Muscle of leg (tissue), 3 donors: ENCODE measurements at regions not wholly inside any gene's neighbourhood (a gene's known extent, or its start where the extent isn't known, plus 50 kb on each side); places are given as distances from the start of the nearest gene placed in this dataset.

Experiments
- DNase-seq: peaks from one replicate; pipeline ENCODE4 v3.0.0; 2013
- H3K27ac ChIP-seq: one replicate; pipeline ENCODE4 v1.5.1; 2013; ENCODE audit warnings: mild to moderate bottlenecking, low read length, control low read depth
- H3K27me3 ChIP-seq: one replicate; pipeline ENCODE4 v1.6.1; 2013; ENCODE audit warnings: low read length; ENCODE audit not compliant: control insufficient read depth, insufficient read depth
- H3K36me3 ChIP-seq: one replicate; pipeline ENCODE4 v1.6.1; 2013; ENCODE audit warnings: low read length; ENCODE audit not compliant: control insufficient read depth, insufficient read depth
- H3K4me1 ChIP-seq: one replicate; pipeline ENCODE4 v1.6.1; 2013; ENCODE audit warnings: low read length; ENCODE audit not compliant: control insufficient read depth, insufficient read depth
- H3K4me3 ChIP-seq: one replicate; pipeline ENCODE4 v1.5.1; 2013; ENCODE audit warnings: low read length, control low read depth
- H3K9me3 ChIP-seq: replicated peaks from 2 replicates; pipeline ENCODE4 v1.6.1; 2013; ENCODE audit warnings: low read depth, low read length; ENCODE audit not compliant: control insufficient read depth
- WGBS: methylation state at CpG from one replicate; pipeline ENCODE4 v1.1.5; 2013; ENCODE audit warnings: missing lambda C conversion rate; ENCODE audit not compliant: insufficient coverage; 5-methylcytosine and 5-hydroxymethylcytosine counted together

DNA sequence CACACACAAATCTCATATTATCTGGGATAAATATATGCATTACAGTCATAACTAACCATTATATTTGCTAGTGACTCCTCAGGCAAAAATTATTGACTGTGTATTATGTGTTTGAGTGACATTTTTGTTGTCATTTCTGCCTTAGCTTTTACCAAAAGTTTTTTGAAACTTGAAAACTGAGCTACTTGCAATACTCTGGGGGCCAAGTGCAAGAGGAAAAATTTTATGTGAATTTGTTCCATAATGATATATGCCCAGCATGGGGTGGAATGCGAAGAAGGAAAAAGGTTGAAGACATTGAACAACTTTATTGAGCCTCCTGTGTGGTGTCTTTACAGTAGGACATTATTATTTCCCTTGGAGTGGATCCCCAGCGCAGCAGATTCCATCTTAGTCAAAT, 176.8 kb upstream of the FERD3L start:
- no peak overlapping the region for H3K27ac ChIP-seq
- no peaks in the 10 kb centered on the region for H3K36me3 ChIP-seq
- H3K27me3 ChIP-seq = no peaks in the 10 kb centered on the region
- DNase-seq = peak; percentile 44
- H3K4me3 ChIP-seq = no peak overlapping the region
- no CpG with 5 or more reads among the region's 2 CpGs for WGBS
- H3K4me1 ChIP-seq = no peaks in the 10 kb centered on the region
- no peaks in the 10 kb centered on the region for H3K9me3 ChIP-seq

DNA sequence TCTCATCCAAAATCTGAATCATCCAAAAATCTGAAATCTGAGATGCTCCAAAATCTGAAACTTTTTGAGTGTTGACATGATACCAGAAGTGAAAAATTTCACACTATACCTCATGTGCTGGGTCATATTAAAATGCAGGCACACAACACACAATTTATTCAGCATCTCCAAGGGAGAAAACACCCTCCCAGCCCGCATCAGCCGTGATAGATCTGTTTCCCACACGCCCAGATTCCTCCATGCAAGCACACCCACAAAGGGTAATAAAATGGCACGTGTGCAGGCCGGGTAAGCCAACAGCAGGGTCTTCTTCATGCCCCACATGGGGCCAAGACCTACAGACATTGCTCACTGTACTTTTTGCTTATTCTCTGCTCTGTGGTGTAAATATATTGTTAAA, 173.1 kb upstream of the FERD3L start:
- 82% methylated on average over 3 of the region's 5 CpGs for WGBS
- H3K9me3 ChIP-seq = no peaks in the 10 kb centered on the region
- no peaks in the 10 kb centered on the region for H3K27me3 ChIP-seq
- no peak overlapping the region for H3K27ac ChIP-seq
- no peak for DNase-seq
- H3K4me1 ChIP-seq = no peaks in the 10 kb centered on the region
- H3K36me3 ChIP-seq = no peaks in the 10 kb centered on the region
- no peak overlapping the region for H3K4me3 ChIP-seq

DNA sequence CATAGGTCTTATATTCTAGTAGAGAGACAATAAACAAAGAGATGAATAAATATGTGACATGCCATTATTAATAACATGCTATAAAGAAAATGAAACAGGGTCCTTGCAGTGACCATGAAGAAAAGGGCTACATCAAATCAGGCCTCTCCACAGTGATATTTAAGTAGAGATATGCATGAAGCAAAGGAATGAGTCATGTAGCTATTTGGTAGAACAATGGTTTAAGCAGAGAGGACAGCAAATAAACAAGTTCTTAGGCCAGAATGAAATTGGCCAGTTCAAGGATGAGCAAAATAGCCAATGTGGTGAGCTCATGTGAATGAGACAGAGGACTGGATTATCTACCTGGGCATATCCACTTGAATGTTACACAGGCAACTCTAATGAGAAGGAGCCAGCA, 172.2 kb upstream of the FERD3L start:
- Histone ChIP-seq H3K27me3 (no peaks in the 10 kb centered on the region), H3K9me3 (no peaks in the 10 kb centered on the region), H3K36me3 (no peaks in the 10 kb centered on the region), H3K4me3 (no peak overlapping the region), H3K27ac (no peak overlapping the region), H3K4me1 (no peaks in the 10 kb centered on the region)
- no peak for DNase-seq

DNA sequence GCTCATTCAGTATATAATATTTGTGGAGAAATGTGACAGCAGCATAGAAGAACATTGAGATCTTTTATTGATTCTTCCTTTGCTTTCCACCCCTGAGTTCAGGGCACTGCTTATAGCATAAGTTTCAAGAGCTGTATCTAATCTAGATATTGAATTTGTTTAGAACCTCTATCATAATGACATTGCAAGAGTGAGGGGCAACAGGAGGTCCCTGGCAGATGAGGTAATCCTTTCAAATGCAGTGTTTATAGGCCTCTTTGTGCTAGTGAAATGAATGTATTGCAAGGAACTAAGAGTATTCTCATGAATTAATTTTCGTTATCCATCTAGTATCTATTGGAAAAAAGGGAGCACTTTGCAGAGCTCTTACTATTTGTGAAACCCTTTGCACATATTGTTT, 167.2 kb upstream of the FERD3L start:
- DNase-seq = no peak
- Histone ChIP-seq H3K36me3 (no peaks in the 10 kb centered on the region), H3K4me3 (no peak overlapping the region), H3K27ac (no peak overlapping the region), H3K4me1 (no peaks in the 10 kb centered on the region), H3K27me3 (no peaks in the 10 kb centered on the region), H3K9me3 (no peaks in the 10 kb centered on the region)
- no CpG with 5 or more reads among the region's 1 CpG for WGBS

DNA sequence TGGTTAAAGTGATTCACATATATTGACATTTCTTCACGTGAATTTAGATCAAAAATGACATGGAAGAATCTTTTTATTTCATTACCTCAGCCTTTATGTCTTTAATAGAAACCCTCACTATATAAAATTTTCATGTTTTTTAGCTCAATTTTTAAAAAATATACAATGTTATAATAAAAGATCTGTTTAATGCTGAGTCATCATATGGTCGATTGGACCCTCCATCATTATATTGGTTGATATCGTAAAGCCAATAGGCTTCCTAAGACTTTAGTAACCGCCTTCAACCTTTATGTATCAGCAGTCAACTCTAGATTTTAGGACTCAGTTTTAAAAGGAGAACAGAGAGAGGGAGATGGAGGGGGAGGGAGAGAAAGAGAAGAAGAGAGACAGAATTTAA, 162.3 kb upstream of the FERD3L start:
- no CpG with 5 or more reads among the region's 4 CpGs for WGBS
- H3K4me1 ChIP-seq = no peaks in the 10 kb centered on the region

DNA sequence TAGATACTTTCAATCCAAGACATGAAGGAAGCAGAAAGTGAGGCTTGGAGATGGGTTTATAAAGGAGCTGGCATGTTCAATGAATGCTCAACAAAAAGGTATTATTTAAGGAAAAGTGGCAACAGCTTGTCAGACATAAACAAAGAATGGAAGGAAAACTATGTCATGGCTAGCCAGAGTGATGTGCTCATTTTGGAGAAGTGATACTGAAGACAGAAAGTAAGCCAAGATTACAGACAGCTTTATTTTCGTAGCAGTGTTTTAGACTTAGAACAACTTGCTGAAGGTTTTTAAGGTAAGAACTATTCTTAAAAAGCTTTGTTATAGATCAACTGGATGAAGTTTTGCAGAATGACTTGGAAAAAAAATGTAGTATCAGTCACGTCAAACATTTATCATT, 160.5 kb upstream of the FERD3L start:
- Histone ChIP-seq H3K9me3 (no peaks in the 10 kb centered on the region), H3K27me3 (no peaks in the 10 kb centered on the region), H3K4me1 (no peaks in the 10 kb centered on the region), H3K4me3 (no peak overlapping the region), H3K27ac (no peak overlapping the region), H3K36me3 (no peaks in the 10 kb centered on the region)
- WGBS = no CpG with 5 or more reads among the region's 2 CpGs
- DNase-seq = peak; percentile 1

More for the DNA sequence above, 162.3 kb upstream of the FERD3L start:
- no peaks in the 10 kb centered on the region for H3K9me3 ChIP-seq
- no peaks in the 10 kb centered on the region for H3K27me3 ChIP-seq
- no peak for DNase-seq
- no peak overlapping the region for H3K27ac ChIP-seq
- no peaks in the 10 kb centered on the region for H3K36me3 ChIP-seq
- no peak overlapping the region for H3K4me3 ChIP-seq

DNA sequence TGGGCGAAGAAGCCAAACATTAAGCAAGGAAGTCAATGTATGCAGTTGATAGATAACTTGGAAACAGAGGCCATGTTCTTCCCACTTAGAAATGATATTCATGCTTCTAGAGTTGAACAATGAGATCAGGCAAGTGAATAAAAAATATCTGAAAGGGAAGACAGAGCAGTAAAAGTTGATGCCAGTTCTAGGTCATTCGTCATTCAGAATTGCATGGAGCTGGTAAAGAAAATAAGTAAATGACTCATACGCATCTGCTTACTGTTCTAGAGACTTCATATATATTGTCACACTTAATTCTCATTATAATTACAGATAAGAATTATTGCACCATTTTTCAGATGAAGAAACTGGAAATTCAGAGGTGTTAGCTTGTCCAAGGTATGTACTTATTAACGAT, 158.9 kb upstream of the FERD3L start:
- no peak overlapping the region for H3K27ac ChIP-seq
- no peak overlapping the region for H3K4me3 ChIP-seq
- H3K4me1 ChIP-seq = no peaks in the 10 kb centered on the region
- H3K36me3 ChIP-seq = no peaks in the 10 kb centered on the region
- no peaks in the 10 kb centered on the region for H3K27me3 ChIP-seq
- H3K9me3 ChIP-seq = no peaks in the 10 kb centered on the region
- WGBS = 100% methylated on average over 1 of the region's 4 CpGs
- no peak for DNase-seq

DNA sequence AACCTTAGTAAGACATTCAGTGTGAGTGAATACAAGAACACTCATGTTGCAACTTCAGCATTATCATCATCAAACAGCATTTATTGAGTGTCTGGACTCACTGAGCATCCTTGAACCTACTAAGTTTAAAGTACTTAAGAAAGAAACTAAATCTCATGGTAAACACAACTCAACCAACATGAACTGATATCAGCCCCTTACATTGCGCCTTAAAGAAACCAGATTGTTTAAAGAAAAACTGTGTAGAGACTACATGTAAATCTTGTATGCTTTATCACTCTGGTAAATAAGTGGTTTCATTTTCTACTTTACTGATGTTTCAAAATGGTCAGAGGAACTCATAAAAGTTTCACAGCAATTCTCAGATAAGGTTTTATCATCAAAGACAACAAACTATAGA, 157.5 kb upstream of the FERD3L start:
- H3K4me1 ChIP-seq = no peaks in the 10 kb centered on the region
- H3K9me3 ChIP-seq = no peaks in the 10 kb centered on the region
- DNase-seq = no peak
- no peaks in the 10 kb centered on the region for H3K27me3 ChIP-seq
- no peak overlapping the region for H3K4me3 ChIP-seq
- H3K27ac ChIP-seq = no peak overlapping the region
- WGBS = no CpG with 5 or more reads among the region's 1 CpG
- H3K36me3 ChIP-seq = no peaks in the 10 kb centered on the region

DNA sequence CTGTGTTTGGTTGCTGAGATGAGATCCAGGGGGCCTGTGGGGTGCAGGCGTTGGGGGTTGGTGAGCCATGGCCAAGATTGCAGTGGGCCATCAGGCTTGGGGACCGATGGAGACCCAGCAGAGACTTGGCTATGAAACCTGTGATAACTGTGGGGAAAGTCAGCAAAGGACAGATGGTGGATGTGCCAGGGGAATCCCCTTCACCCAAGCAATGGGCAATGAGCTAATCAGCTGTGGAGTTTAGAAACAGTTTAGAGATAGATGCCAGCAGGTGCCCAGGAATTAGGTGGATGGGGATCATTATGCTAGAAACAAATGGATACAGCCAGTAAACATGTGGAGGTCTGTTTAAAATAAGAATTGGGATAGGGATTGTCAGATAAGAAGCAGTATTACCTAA, 151.4 kb upstream of the FERD3L start:
- Histone ChIP-seq H3K9me3 (no peaks in the 10 kb centered on the region), H3K4me3 (no peak overlapping the region), H3K27ac (no peak overlapping the region), H3K27me3 (no peaks in the 10 kb centered on the region), H3K36me3 (no peaks in the 10 kb centered on the region), H3K4me1 (peaks cover 7% of the 10 kb centered on the region)
- 69% methylated on average over 2 of the region's 2 CpGs for WGBS
- no peak for DNase-seq

DNA sequence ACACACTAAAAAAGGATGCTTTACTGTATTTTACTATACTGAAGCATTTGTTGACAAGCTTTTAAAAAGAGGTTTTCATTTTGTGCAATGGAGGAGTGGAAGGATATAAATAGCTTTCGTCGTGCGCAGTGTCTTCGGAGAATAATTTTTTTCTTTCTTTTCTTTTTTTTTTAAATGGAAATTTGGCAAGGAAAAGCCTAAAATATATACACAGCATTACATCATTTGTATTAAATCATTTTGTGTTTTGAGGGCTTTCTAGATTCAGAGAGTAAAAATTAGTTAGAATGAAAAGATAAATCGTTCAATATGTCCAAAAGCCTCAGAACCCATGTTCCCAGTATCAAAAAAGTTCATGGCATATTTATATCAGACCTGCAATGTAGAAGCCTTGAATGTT, 150.2 kb upstream of the FERD3L start:
- Histone ChIP-seq H3K4me3 (no peak overlapping the region), H3K27ac (no peak overlapping the region), H3K27me3 (no peaks in the 10 kb centered on the region), H3K36me3 (no peaks in the 10 kb centered on the region), H3K9me3 (no peaks in the 10 kb centered on the region), H3K4me1 (peaks cover 7% of the 10 kb centered on the region)
- WGBS = no CpG with 5 or more reads among the region's 5 CpGs
- peak; percentile 78 for DNase-seq

DNA sequence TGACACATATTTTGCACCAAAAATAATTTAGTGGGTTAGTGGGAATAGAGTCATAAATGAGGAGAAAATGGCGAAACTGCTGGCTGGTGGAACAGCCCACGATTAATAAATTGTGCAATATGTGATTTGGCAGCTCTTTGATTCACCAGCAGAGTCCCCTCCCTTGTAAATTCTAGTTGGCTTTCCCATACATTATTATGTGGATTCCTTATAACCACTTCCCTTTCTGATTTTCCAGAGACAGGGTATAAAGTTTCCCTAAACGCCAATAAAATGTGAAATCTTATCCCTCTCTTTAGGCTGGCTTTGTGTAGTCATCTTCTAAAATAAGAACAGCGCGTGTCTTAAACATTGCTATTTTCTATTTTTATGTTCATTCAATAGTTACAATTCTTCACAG, 149.4 kb upstream of the FERD3L start:
- H3K4me1 ChIP-seq = peaks cover 7% of the 10 kb centered on the region
- H3K27me3 ChIP-seq = no peaks in the 10 kb centered on the region
- no peaks in the 10 kb centered on the region for H3K9me3 ChIP-seq
- no peaks in the 10 kb centered on the region for H3K36me3 ChIP-seq
- H3K4me3 ChIP-seq = no peak overlapping the region
- DNase-seq = peak; percentile 84
- H3K27ac ChIP-seq = peak overlapping the region; percentile 13
- no CpG with 5 or more reads among the region's 5 CpGs for WGBS
